ENCODE measurements at regions not wholly inside any gene's neighbourhood (a gene's known extent, or its start where the extent isn't known, plus 50 kb on each side); places are given as distances from the start of the nearest gene placed in this dataset.
"Not testable (repeated sequence)": the region's sequence is repeated elsewhere in the genome, so short reads cannot be mapped to it uniquely, and the experiment has no call there.

- not testable (repeated sequence) for DNase-seq
Measured at GRCh38 chr6:105518993-105519392, 116.1 kb upstream of the PREP start.

GRCh38 chr6:105515054-105515453 is 112.2 kb upstream of the PREP start:
- DNase-seq: no peak

GRCh38 chr6:105514306-105514705 is 111.4 kb upstream of the PREP start:
- no peak for DNase-seq

GRCh38 chr6:105511639-105512038 is 108.8 kb upstream of the PREP start:
- DNase-seq: no peak

- no peak for DNase-seq
Measured at GRCh38 chr6:105510746-105511145, 107.9 kb upstream of the PREP start.

- DNase-seq: peak in 1 of 14 donors; percentile 79
Measured at GRCh38 chr6:105509506-105510331, 106.8 kb upstream of the PREP start.

GRCh38 chr6:105507811-105508210 is 104.9 kb upstream of the PREP start:
- DNase-seq: no peak

GRCh38 chr6:105504706-105505105 is 101.8 kb upstream of the PREP start:
- peak in 4 of 14 donors; percentile 9 to 28 (median 18) for DNase-seq

- DNase-seq: no peak
Measured at GRCh38 chr6:105503641-105504040, 100.8 kb upstream of the PREP start.

GRCh38 chr6:105501826-105502344 is 99.0 kb upstream of the PREP start:
- DNase-seq: peak in 1 of 14 donors; percentile 12

GRCh38 chr6:105501246-105501645 is 98.4 kb upstream of the PREP start:
- DNase-seq: no peak

GRCh38 chr6:105500693-105501092 is 97.8 kb upstream of the PREP start:
- DNase-seq: no peak

GRCh38 chr6:105499931-105500330 is 97.0 kb upstream of the PREP start:
- DNase-seq: no peak

GRCh38 chr6:105499136-105499870 is 96.4 kb upstream of the PREP start:
- DNase-seq: no peak

- DNase-seq: no peak
Measured at GRCh38 chr6:105497549-105497948, 94.7 kb upstream of the PREP start.

GRCh38 chr6:105495515-105495914 is 92.6 kb upstream of the PREP start:
- no peak for DNase-seq

- no peak for DNase-seq
Measured at GRCh38 chr6:105494688-105495087, 91.8 kb upstream of the PREP start.

- DNase-seq: no peak
Measured at GRCh38 chr6:105493736-105494135, 90.9 kb upstream of the PREP start.

- DNase-seq: no peak
Measured at GRCh38 chr6:105492706-105493673, 90.1 kb upstream of the PREP start.

- no peak for DNase-seq
Measured at GRCh38 chr6:105489216-105489530, 86.3 kb upstream of the PREP start.

GRCh38 chr6:105488516-105489215 is 85.8 kb upstream of the PREP start:
- DNase-seq: no peak
